Activated CD4-positive, alpha-beta T cell treated with anti-CD3 and anti-CD28 coated beads, Interleukin-2, amount 50 U/mL, for 16 hours (primary cell): ENCODE measurements at regions not wholly inside any gene's neighbourhood (a gene's known extent, or its start where the extent isn't known, plus 50 kb on each side); places are given as distances from the start of the nearest gene placed in this dataset.
"Not testable (repeated sequence)": the region's sequence is repeated elsewhere in the genome, so short reads cannot be mapped to it uniquely, and the experiment has no call there.

Experiments
- DNase-seq: peaks from one replicate; pipeline ENCODE4 v3.0.0-alpha.2; 2020

GRCh38 chr15:99464137-99464536, 101.6 kb upstream of the MEF2A start:
- DNase-seq, result no peak

GRCh38 chr15:99466701-99467337, 99.0 kb upstream of the MEF2A start:
- DNase-seq, result no peak

- no peak for DNase-seq
Observed at GRCh38 chr15:99467338-99467720, 98.5 kb upstream of the MEF2A start.

- DNase-seq, result no peak
Observed at GRCh38 chr15:99467853-99468464, 97.8 kb upstream of the MEF2A start.

- DNase-seq, result not testable (repeated sequence)
Observed at GRCh38 chr15:99470204-99470603, 95.6 kb upstream of the MEF2A start.

GRCh38 chr15:99472416-99473145, 93.2 kb upstream of the MEF2A start:
- DNase-seq, result no peak

- DNase-seq, result no peak
Observed at GRCh38 chr15:99473981-99474906, 91.5 kb upstream of the MEF2A start.

- no peak for DNase-seq
Observed at GRCh38 chr15:99474909-99475753, 90.7 kb upstream of the MEF2A start.

- no peak for DNase-seq
Observed at GRCh38 chr15:99475754-99476412, 89.9 kb upstream of the MEF2A start.

- no peak for DNase-seq
Observed at GRCh38 chr15:99476413-99477222, 89.2 kb upstream of the MEF2A start.

GRCh38 chr15:99477791-99478471, 87.9 kb upstream of the MEF2A start:
- no peak for DNase-seq

GRCh38 chr15:99478977-99479376, 86.8 kb upstream of the MEF2A start:
- no peak for DNase-seq

GRCh38 chr15:99480016-99480810, 85.6 kb upstream of the MEF2A start:
- DNase-seq, result no peak

- no peak for DNase-seq
Observed at GRCh38 chr15:99481113-99481950, 84.5 kb upstream of the MEF2A start.

GRCh38 chr15:99481951-99482230, 83.9 kb upstream of the MEF2A start:
- DNase-seq, result no peak

- DNase-seq, result no peak
Observed at GRCh38 chr15:99482993-99483392, 82.8 kb upstream of the MEF2A start.

GRCh38 chr15:99485153-99485961, 80.4 kb upstream of the MEF2A start:
- DNase-seq, result no peak

- DNase-seq, result no peak
Observed at GRCh38 chr15:99485992-99486370, 79.8 kb upstream of the MEF2A start.
